ENCODE measurements at regions not wholly inside any gene's neighbourhood (a gene's known extent, or its start where the extent isn't known, plus 50 kb on each side); places are given as distances from the start of the nearest gene placed in this dataset.

DNA sequence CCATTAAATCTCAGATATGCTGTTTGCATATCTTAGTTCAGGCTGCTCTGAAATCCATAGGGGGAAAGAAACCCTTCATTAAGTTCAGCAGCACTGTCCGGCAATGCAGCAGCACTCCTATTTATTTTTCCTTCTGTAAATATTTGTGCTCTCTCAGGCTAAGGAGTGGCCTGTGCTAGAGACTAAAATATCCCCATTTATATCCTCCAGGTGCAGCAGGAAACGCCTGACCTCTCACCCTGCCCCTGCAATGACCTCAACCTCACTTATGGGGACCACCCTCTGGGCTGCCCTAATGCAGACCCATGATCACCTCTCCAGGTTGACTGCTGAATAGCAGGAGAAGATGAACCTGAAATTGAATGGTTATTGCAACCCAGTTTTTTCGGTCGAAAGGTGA lies 165.0 kb upstream of the ELAC2 start:
- TF ChIP-seq, protein P1, sequence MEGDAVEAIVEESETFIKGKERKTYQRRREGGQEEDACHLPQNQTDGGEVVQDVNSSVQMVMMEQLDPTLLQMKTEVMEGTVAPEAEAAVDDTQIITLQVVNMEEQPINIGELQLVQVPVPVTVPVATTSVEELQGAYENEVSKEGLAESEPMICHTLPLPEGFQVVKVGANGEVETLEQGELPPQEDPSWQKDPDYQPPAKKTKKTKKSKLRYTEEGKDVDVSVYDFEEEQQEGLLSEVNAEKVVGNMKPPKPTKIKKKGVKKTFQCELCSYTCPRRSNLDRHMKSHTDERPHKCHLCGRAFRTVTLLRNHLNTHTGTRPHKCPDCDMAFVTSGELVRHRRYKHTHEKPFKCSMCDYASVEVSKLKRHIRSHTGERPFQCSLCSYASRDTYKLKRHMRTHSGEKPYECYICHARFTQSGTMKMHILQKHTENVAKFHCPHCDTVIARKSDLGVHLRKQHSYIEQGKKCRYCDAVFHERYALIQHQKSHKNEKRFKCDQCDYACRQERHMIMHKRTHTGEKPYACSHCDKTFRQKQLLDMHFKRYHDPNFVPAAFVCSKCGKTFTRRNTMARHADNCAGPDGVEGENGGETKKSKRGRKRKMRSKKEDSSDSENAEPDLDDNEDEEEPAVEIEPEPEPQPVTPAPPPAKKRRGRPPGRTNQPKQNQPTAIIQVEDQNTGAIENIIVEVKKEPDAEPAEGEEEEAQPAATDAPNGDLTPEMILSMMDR (IDR thresholded peaks at IDR 0.05) = no peak
- TF ChIP-seq POLR2A (IDR thresholded peaks at IDR 0.05) = no peak
- TF ChIP-seq POLR2AphosphoS5 (IDR thresholded peaks at IDR 0.05) = no peak

All from prostate gland (tissue), 2 donors.